Central memory CD4-positive, alpha-beta T cell (primary cell): ENCODE measurements at regions not wholly inside any gene's neighbourhood (a gene's known extent, or its start where the extent isn't known, plus 50 kb on each side); places are given as distances from the start of the nearest gene placed in this dataset.

Experiments
- DNase-seq: peaks from one replicate; pipeline ENCODE4 v3.0.0; 2022

DNA sequence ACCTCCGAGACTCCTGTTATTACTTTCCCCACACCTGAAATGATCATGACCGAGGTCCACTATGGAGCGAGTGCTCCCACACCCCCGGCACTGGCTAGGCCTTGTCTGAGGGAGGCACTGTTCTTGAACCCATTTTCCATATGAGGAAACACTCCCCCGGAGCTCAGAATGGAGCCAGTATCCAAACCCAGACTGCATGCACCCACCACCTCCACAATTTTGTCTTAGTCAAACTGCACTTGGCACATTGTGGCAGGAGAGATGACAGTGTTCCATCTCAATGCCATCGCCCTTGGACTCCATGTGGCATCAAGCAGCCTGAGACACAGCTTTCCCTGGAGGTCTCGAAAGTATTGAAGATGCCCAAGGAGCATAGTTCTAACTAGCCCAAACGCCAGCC lies 154.1 kb downstream of the NUP210 start:
- no peak for DNase-seq

DNA sequence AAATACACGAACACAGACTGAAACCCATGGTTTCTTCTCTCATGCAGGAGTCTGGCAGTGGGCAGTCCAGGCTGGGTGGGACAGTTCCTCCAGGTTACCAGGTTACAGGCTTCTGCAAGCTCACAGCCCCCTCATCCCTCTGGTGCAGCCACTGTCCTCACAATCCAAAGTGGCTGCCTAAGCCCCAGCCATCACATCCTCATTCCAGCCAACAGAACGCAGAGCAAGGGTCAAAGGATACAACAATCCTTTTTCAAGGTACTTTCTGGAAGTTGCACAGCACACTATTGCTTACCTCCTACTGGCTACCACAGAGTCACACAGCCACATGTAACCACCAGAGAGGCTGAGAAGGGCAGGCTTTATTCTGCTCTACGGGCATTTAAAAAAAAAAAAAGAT lies 154.6 kb downstream of the NUP210 start:
- no peak for DNase-seq

DNA sequence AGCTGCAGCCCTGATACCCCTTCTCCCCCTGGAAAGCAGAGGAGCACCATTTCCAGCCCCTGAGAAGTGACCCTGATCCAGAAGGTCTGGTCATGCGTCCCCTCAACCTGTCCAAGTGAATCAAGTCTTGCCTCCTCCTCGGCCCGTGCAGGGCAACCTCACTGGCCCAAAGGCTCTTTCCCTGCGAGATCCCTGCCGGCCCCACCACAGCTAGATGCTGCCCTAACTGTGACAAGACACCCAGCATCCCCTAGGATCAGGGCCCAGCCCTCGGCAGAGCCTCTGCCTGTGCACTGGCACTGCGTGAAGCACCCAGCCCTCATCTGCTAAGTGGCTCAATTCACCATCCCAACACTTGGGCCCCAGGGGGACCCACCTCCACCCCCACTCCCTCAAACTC lies 155.1 kb downstream of the NUP210 start:
- DNase-seq: no peak

DNA sequence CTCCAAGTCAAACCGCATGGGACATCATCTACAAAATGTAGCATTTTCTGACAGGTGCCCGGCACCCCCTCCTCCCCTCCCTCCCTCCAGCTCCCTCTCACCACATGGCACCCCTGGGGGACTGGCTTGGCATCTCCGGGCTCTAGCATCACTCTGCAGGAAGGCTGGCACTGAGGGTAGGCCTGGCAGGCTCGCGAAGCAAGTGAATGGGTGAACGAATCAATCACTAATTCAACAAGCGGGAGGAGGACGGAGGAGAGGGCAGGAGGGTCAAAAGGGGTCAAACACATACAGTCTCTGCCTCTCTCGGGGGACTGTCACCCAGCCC lies 155.7 kb downstream of the NUP210 start:
- no peak for DNase-seq

DNA sequence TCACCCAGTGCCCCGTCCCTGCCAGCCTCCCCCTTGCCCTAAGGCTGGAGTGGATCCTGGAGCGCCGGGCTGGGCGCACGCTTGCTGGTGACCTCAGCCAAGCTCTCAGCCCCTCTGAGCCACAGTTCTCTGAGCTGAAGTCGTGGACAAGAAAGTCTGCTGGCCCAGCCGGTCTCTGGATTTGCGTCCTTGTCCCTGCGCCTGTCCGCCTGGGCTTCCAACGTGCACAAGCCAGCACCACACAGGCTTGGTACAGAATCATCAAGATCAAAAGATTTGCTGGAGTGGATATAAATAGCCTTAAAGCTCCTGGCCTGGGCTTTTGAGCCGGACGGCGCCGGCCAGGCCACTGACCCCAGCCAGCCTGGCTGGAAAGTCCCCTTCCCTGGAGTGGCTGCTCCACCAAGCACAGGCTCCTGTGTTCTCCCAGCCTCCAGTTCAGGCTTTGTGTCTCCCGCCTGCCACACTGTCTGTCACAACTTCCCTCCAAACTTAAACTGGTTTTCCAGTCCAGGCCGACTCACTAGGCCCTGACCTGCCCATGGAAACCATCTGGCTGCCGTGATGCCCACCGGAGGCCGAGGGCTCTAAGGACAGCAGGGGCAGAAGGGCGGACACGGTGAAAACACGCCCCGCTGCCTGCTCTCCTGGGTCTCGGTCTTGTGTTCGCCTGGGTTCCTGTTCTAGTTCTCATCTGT lies 156.2 kb downstream of the NUP210 start:
- no peak for DNase-seq

DNA sequence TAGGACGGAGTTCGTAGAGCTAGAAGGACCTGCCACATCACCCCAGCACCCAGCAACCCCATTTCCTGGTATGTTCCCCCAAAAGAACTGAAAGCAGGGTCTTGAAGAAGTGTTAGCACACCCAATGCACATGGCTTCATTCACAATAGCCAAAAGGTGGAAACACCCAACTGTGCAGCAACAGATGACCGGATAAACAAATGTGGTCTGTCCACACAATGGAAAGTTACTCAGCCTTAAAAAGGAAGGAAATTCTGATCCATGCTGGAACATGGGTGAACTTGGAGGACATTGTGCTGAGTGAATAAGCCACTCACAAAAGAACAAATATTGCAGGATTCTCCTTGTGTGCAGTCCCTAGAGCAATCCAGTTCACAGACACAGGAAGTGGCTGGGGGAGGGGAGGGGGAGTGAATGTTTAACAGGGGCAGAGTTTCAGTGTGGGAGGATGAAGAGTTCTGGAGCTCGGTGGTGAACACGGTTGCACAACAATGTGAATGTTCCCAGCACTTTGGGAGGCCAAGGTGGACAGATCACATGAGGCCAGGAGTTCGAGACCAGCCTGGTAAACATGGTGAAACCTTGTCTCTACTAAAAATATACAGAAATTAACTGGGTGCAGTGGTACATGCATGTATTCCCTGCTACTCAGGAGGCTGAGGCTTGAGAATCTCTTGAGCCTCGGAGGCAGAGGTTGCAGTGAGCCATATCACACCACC lies 157.5 kb downstream of the NUP210 start:
- no peak for DNase-seq

DNA sequence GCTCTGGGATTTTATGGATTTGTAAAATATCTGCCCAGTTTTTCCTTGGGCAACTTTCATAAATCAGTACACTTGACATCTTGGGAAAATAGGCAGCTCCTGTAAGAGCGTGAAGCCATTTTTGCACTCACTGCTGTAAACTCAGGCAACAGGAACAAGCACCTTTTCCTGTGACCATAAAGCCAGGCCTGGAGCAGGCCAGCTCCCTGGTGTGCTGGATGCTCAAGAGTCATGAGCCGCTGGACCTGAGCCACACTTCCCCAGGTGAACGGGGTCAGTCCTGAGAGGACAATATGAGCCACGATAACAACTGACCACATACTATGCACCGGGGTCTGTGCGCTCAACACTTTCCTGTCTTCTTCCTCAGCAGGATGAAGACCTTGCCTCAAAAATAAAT lies 158.2 kb downstream of the NUP210 start:
- DNase-seq: no peak

DNA sequence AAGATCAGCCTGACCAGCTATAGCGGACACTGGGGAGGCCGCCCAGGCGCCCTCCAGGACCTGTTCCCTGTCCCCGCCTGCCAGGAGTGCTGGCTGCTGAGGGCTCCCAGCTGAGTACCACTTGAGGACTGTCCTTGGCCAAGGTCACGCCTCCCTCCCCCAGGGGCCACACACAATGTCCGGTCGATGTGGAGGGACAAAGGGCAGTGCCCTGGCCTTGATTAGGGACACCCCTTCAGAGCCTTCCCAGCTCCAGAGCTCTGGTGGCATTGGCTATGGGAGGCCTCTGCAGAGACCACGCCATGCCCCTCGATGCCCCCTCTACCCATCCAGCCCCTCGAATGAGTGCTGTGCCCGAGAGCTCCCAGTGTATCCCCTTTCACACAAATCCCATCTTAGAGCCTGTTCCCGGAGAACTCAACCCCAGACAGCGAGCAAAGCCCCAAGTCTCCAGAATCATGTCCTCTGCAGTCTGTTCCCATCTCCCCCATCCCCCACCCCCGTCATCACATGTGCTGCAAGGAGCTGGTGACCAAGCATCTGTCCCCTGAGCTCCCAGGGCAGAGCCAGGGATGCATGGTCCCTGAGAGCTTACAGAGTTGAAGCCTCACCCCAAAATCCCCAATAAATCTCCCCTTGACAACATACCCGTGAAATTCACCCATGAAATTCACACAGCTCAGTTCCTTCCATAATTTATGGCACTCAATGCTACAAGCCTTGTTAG lies 158.9 kb downstream of the NUP210 start:
- DNase-seq: no peak

DNA sequence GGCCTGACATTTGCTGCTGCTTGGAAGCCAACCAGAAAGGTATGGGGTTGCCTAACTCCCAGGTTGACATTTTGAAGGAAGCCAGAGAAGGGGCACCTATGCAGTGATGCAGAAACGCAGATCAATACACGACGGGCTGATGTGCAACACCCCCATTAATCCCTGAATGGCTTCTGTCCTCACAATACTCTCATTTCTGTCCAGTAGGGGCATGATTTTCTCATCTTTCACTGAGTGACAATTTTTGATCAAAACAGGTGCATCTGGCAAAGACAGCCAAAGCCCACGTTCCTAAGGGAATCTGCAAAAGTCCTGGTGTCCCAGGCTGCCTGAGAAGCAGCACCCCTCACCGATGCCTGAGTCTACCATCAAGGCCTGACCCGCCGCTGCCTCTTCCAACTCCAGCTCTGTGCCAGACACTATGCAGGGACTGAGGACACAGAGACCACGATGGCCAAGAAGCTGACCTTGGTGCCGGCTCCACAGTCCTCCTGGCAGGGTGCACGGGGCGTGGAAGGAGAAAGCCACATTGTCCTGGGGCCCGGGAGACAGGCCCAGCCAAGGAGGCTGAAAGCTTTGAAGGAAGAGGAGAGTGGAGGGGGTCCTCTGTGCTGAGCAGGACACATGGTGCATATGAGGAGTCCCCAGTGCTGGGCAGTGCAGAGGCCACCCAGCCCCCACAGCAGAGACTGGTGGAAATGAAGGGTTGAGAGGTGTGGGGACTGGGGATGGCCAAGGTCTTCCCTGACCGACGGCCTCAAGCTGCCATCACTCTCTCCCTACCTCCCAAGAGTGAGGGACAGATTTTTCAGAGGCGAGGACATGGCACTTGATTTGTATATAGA lies 159.6 kb downstream of the NUP210 start:
- no peak for DNase-seq

DNA sequence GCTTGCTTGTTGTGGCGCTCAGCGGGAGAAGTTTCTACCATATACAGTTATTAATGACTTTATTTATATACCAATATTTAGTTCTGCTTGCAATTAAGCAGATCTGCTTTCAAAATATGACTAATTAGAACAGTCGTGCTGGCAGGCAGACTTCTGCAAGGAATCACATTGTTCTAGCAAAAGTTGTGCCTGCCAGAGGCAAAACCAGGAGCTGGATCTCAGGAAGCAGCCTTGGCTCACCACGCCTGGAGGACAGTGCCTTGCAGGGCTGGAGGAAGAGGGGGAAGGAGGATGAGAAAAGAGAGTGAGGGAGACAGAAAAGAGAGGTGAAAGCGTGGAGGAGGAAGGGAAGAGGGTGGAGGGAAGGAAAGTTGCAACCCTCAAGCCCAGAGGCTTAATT lies 160.3 kb downstream of the NUP210 start:
- no peak for DNase-seq

DNA sequence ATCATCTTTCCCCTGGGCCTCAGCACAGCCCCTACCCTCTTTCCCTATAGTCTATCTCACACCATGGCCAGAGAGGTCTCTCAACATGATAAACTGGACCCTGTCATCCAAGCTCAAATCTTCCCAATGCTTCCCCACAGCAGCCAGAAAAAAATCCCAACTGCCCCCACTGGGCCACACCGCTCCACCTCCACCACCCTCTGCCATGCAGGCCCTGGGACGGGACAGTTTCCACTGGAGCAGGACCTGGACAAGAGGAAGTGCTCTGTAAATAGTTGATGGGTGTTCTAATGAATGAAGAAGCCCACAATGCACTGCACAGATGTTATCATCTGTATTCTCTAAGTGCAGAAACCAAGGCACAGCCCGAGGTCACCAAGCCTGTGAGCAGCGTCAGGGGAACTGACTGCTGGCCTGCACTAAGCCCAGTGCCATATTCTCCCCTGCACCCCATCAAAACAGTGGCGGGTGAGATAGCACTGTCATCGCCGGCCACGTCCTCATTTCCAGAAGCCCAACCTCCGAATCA lies 161.1 kb downstream of the NUP210 start:
- no peak for DNase-seq

DNA sequence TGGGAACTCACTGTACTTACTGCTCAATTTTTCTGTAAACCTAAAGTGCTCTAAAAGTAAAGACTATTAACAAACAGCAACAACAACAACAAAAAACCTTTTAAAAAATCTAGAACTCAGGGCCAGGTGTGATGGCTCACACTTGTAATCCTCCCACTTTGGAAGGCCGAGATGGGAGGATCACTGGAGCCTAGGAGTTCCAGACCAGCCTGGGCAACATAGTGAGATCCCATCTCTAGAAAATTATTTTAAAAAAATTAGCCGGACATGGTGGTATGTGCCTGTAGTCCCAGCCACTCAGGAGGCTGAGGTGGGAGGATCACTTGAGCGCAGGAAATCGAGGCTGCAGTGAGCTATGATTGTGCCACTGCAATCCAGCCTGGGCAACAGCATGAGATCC lies 161.8 kb downstream of the NUP210 start:
- no peak for DNase-seq

DNA sequence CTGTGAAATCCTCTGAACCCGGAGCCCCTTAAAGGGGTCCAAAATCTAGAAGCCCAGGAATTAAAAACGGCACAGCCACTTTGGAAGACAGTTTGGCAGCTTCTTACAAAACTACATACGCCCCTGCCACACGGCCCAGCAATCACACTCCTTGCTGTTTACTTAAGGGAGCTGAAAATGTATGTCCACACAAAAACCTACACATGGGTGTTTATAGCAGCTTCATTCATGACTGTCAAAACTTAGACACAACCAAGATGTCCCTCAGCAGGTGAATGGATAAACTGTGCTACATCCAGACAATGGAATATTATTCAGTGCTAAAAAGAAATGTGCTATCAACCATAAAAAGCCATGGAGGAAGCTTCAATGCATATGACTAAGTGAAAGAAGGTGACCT lies 162.5 kb downstream of the NUP210 start:
- no peak for DNase-seq

DNA sequence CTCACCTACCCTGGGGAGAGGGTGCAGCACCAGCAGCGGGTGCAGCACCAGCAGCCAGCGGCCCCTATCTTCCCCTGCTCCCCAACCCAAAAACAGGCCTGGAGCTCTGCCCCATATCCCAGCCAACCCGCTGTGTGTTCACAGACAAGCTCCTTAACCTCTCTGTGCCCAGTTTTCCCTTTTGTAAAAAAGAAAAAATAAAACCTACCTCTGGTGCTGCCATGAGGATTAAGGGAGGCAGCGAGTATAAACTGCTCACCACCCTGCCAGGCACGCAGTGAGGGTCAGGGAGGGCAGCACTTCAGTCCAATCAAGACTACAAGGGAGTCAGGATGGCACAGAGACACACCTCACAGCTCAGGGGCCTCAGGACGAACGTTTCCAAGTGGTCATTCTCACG lies 163.3 kb downstream of the NUP210 start:
- DNase-seq: no peak

DNA sequence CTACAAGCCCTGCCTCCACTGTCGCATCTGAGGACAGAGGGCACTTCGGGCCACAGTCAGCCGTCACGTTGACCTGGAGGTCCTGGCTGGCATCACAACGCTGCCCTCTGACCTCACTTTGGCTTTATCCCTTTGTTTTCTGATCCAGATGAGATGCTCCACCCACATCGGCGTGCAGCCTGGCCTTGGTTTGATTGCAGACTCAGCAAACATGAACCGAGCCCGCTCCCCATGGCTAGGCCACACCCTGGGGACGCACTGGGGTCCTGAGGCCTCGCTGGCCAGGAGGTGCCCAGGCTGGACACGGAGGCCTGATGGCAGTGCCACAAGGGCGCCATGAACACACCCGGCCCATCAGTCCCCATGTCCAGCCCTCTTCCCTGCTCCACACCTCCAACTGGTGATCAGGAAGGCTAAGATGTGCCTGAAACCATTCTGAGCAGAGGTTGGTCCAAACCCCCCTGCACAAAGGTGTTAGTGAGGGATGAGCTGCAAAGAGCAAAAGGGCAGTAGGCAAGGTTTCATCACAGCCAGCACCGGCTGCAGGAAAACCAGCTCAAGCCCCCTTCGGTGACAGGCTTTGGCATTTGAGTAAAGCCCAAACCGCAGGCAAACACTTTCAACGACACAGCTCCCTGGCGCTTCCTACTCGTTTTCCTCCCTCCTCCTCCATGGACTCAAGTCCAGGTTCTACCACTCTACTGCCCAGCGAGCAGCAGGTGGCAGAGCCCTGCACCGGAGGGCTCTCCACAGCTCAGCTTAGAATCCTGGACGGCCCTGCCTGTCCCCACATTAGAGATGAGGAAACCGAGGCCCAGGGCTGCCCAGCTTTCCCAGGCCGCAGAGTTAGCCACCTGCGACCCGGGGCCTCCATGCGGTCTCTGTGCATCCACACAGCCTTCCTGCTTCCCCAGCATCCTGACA lies 165.8 kb downstream of the NUP210 start:
- no peak for DNase-seq

DNA sequence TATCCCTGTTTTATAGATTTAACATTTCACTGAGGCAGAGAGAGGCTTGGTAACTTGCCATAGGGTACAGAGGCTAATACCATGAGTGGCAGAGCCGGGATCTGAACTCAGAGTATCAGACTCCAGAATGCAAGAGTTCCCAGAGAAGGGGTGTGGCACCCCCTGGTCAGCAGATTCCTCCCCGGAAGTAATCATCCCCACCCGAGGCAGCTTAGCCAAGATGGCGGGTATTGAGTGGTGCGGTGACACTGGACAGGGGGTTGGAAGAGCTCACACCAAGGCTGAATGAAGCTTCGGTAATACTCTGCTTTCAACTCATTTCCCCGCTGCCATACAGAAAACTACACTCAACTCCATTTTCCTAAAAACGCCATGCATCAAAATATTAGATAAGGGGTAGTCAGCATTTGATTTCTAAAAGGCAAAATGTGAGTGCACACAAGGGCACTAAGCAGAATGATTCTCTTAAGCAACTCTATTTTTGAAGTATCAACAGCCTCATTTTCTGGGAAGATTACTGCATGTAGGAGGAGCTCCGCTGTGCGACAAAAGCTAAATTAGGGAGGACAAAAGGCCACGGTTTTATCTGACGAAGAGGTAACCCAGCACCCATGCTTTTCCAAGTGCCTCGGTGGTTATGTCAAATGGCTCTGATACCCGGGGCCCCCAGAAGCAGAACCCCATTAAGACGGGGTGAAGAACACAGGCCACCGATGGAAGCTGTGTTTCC lies 166.7 kb downstream of the NUP210 start:
- no peak for DNase-seq

DNA sequence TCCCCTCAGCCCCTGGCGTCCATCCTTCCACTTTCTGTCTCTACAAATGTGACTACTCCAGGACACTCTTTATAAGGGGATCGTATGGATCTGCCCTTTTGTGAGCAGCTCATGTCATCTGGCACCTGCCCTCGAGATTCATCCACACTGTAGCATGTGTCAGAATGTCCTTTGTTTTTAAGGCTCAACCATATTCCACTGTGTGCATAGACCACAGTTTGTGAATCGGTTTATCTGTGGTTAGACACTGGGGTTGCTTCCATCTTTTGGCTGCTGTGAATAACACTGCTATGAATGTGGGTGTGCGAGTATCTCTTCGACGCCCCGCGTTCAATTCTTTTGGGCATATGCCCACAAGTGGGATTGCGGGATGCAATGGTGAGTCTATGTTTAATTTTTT lies 167.9 kb downstream of the NUP210 start:
- DNase-seq: no peak

DNA sequence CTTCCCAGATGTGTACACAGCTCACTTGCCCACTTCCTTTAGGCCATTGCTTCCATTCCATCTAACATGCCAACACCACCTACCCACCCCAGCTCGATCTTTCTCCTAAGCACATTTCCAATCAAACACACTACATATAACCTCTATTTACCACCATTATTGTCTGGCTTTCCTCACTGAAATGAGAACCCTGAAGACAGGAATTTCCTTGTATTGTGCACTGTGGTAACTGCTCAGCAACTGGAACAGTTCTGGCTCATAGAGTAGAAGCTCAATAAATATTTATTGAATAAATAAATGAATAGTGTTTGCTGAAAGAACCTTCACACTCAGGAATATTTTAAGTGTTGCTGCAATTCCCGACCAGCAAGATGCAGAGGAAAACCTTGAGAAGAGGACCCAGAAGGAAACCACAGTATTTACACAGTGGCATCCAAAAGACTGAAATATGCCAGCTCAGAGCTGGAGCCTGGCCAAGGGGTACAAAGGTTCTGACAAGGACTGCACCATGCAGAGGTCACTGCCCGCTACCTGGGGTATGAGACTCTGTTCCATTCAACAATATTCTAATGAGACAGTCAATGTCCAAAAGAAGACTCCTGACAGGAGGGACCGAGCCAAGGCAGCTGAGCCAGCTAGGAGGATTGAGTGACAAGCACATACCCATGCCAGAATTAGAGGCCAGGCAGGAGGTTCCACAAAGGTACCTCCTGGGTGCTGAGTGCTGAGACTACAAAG lies 168.8 kb downstream of the NUP210 start:
- DNase-seq: no peak

DNA sequence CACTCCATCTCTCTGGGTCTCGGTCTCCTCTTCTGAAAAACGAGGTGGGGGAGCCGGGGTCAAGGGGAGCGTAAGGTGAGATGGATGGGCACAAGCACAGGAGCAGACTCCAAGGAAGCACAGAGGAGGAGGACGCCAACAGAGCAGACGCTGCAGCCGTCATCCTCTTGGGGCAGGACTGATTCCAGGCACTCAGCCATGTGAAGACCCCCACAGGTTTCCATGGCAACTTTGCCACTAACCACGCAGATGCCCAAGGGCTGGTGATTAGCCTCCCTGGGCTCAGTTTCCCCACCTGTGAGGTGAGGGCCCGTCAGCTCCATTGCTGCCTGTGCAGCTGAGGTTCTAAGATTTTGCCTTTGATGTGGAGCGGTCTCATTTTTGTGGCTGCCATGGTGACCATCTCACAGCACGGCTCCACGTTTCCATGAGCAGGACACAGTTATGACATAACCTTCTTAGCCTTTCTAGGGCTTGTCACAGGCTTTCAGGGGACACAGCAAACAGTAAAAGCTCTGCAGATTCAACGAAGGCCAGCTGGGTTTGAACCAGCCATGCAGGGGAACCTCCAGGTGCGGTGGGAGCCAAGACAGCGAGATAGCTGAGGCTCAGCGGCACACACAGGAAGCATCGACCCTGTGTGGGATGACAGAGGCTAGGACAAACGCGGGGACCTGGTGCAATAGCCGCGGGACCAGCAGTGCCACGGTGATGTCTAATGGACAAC lies 170.3 kb downstream of the NUP210 start:
- no peak for DNase-seq

DNA sequence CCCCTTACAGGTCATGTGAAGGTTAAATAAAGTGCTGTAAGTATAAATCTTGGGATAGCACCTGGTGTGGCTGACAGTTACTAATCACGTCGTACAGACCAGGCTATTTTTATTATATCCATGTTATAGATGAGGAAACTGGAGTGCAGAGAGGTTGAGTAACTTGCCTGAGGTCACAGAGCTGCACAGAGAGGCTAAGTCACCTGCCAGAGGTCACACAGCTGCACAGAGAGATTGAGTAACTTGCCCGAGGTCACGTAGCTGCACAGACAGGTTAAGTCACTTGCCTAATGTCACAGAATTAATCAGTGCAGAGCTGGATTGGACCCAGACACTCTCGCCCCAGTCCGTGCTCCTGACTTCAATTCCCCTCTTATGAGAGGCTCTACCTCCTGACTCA lies 171.5 kb downstream of the NUP210 start:
- no peak for DNase-seq
